Activated CD4-positive, alpha-beta T cell treated with anti-CD3 and anti-CD28 coated beads, Interleukin-2, amount 50 U/mL, for 48 hours (primary cell): ENCODE measurements at regions not wholly inside any gene's neighbourhood (a gene's known extent, or its start where the extent isn't known, plus 50 kb on each side); places are given as distances from the start of the nearest gene placed in this dataset.

Source experiments
- DNase-seq, 2 experiments: peaks; one replicate each; pipeline ENCODE4 v3.0.0-alpha.2; 2020

- no peak for DNase-seq
Measured at GRCh38 chr2:226002438-226002837, 602.9 kb downstream of the NYAP2 start.

- no peak for DNase-seq
Measured at GRCh38 chr2:226001716-226002115, 602.2 kb downstream of the NYAP2 start.

DNA sequence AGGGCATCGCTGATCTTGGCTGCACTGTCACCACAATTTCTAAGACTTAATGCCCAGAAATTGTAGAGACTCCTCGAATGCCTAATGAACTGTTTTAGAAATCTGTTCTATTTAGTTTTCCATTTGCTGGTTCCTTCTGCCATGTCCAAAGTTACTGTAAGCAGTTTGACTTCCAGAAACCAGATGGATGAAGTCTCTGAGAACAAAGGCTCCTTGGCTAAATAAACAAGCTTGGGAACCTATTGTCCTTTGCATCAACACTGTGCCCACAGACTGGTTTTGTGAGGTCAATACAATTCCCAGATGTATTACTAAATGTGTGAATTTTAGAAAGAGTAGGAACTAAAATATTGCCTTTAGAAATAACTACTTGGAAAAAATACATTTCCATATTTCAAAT is 600.2 kb downstream of the NYAP2 start:
- no peak for DNase-seq

DNA sequence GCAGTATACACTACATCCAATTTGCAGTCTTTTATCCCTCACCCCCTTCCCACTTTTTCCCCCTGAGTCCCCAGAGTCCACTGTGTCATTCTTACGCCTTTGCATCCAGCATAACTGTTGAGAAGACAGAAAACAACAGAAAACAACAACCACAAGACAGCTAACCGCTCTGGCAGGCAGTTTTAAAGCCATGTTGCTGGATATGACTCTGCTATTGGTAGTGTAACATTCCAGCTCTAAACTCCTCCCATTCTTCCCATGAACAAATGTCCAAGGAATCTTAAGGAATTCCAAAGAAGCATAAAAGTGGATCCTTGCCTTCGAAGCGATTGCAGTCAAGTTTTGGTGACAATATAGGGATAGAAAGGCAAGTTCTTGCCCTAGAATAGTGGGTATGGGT is 599.1 kb downstream of the NYAP2 start:
- DNase-seq, result no peak

DNA sequence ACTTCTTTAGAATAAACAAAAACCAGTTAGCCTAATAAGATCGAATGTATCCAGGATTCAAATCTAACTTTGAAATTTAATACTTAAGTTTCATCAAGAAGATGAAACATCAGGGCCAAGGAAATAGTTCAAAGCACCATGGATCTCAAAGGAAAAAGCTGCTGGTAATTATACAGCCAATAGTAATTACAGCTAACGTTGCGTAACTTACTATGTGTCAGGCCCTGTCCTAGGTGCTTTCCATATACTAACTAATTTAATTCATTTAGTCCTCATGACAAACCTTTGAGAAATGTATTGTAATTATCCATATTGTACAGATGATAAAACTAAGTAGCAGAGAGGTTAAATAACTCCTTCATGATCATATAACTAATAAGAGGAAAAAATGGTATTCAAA is 598.6 kb downstream of the NYAP2 start:
- DNase-seq, result no peak

- DNase-seq, result no peak
Measured at GRCh38 chr2:225996462-225996828, 596.9 kb downstream of the NYAP2 start.

GRCh38 chr2:225995796-225996461 is 596.4 kb downstream of the NYAP2 start:
- DNase-seq, result no peak

- no peak for DNase-seq
Measured at GRCh38 chr2:225994748-225995405, 595.4 kb downstream of the NYAP2 start.

GRCh38 chr2:225993430-225993829 is 593.9 kb downstream of the NYAP2 start:
- no peak for DNase-seq

- DNase-seq, result no peak
Measured at GRCh38 chr2:225989809-225990208, 590.3 kb downstream of the NYAP2 start.

DNA sequence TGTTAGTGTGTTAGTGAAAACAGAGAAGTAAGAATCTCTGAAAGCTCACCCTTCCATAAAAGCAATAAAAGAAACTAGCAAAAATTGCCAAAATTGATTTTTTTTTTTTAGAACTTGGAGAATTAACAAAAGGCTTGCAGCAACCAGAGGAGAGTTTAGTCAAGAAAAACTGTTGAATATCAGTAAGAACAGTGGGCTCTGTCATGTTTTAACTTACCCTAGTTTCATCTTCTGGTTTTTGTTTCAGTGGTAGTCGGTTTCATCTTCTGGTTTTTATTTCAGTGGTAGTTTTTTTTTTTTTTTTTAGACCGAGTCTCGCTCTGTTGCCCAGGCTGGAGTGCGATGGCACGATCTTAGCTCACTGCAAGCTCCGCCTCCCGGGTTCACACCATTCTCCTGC is 580.9 kb downstream of the NYAP2 start:
- DNase-seq, result no peak

DNA sequence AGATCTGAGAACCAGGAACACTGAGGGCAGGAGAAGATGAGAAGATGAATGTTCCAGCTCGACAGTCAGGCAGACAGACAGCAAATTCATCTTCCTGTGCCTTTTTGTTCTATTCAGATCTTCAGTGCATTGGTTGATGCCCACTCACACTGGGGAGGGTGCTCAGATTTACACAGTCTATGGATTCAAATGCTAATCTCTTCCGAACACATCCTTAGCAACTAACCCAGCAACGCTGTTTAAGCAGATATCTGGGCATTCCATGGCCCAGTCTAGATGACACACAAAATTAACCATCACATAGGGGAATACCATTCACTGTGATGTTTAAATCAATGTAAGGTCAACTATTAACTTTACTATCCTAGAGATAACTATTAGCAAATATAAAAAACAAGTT is 571.9 kb downstream of the NYAP2 start:
- DNase-seq, result no peak

GRCh38 chr2:225948903-225949302 is 549.4 kb downstream of the NYAP2 start:
- no peak for DNase-seq

- DNase-seq, result no peak
Measured at GRCh38 chr2:225938991-225939390, 539.5 kb downstream of the NYAP2 start.

- DNase-seq, result no peak
Measured at GRCh38 chr2:225937625-225938187, 538.2 kb downstream of the NYAP2 start.

DNA sequence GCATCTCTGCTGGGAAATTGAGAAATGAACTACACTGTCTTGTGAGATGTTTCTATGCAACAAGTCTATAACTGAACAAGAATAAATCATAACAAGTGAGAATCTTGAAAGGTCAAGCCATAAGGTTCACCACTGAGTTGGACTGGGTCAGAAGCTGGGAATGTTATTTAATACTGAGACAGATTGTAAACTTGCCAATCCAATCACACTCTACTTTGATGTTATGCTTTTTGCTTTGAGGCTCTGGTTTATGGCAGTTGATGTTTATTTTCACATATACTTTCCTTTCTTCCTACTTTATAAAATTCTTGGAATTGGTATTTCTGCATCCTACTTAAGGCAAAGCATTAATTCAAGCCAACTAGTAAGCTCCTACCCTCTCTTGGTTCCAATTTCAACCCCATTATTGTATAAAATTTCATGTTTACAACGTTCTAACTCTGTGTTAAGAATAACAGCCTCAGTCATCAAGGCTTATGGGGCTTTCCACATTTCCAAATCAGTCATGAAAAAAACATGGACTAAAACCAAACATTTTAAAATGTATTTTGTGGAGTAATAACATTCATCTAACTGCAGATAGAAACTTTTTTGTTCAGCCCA is 533.4 kb downstream of the NYAP2 start:
- no peak for DNase-seq

- DNase-seq, result no peak
Measured at GRCh38 chr2:225930687-225931086, 531.2 kb downstream of the NYAP2 start.

DNA sequence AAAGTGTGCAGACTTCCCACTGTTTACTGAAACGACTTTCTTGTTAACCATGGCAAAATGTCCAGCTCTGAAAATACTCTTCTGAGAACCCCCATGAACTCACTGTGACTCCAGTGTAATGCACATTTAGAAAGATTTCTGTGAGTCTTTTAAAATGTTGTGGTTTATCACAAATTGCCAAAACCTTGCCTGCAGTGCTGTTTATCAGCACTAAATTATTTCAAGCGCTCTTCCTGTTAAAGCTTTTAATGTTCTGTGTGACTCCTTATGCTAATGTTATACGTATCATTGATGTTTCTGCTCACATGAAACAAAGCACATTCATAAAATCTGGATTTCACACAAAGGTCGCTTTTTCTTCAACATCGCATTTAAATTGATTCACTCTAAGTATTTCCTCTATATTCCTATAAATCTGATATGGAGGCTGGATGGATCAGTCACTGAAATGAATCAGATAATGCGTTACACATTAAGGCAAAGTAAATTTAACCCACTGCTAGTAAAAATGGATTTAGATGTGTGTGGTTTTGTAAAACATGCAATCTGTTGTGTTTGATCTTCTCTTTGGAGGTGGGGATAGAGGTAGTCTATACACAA is 521.2 kb downstream of the NYAP2 start:
- DNase-seq, result no peak

GRCh38 chr2:225916692-225917091 is 517.2 kb downstream of the NYAP2 start:
- DNase-seq, result no peak

DNA sequence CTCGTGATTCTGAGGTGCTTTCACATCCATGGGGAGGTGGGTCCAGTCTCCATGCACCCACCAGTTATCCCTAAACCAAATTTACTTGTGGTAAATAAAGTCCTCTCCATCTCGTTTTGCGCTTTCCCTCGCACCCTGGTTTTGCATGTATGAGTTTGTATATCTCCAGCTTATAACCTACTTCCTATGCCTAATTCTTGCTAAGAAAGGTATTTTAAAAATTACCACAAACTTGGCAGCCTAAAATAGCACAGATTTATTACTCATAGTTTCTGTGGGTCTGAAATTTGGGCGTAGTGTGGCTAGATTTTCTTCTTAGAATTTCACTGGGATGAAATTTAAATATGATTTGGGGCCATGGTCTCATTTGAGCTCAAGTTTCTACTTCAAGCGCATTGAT is 511.5 kb downstream of the NYAP2 start:
- DNase-seq, result no peak

DNA sequence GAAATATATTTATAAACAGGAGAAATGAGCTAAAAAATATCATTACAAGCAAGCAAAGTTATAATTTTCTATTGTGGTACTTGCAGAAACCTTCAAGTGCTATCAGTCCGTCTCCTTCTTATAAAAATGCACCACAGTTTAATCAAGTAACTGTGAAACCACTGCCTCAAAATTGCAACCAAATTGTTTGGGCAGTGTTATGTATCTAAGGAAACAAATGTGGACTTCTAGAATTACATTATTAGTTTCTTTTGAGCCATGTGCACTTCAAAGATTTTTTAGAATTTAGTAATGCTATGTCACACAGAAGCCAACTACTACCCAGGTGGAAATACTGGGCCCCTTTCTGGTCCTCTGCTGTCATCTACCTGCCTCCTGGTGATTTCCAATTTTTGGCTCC is 495.6 kb downstream of the NYAP2 start:
- DNase-seq, result no peak

DNA sequence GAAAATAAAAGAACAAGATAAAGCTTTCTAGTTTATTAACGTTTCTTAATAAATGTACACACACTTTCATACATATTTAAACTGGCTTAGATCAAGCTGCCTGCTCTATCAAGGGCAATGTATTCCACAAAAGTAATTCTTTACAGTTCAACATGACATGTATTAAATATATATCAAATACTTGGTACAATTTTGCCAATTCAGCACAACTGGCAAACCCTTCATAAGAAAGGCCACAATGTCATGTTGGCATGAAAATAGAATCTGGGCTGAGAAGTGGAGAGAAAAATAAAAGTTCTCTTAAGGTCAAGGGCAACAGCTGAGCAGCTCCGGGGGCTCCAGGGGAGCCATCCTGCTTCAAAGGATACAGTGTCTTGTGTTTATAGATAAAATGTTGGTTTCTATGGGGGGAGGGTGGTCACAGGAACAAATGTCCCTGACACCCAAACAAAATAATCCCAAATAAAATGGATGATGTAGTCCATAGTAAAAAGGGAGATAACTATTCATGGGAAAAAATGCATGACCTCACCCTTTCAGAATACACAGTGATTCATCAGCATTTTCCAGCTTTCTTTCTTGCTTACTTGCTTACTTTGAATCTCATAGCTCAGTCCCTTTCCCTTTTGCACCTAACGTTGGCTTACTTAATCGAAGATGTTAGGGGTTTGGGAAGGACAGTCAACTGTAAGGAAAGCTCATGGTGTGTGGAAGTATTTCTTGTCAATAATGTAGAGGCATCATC is 494.9 kb downstream of the NYAP2 start:
- no peak for DNase-seq

DNA sequence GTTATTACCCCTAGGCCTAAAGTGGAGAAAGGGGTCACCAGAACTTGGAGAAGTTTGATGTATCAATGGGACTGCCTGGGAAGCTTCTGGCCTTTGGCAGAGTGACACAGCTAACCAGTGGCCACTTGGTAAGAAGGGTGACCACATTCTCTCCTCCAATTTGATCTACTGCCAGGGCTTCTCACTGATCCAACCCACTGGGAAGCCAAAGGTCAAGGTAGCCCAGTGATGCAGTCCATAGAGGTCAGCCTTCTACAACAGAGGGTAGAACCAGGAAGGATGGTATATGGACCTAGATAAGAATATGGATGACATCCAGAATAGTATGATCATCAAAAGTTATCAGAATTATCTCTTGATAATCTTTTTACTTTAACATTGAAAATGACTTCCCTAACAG is 493.6 kb downstream of the NYAP2 start:
- no peak for DNase-seq
